Vagina (tissue), 2 donors: ENCODE measurements at regions not wholly inside any gene's neighbourhood (a gene's known extent, or its start where the extent isn't known, plus 50 kb on each side); places are given as distances from the start of the nearest gene placed in this dataset.

Experiments
- POLR2A ChIP-seq, 2 donors: fragments of 450-650 bp; IDR thresholded peaks; one replicate each; pipeline ENCODE4 v1.6.1; 2017; ENCODE audit warnings: antibody characterized with exemption in 2 of 2, mild to moderate bottlenecking in 2 of 2, moderate library complexity in 2 of 2
- TF ChIP-seq, protein P1 (sequence below), 3 experiments: fragments of 450-650 bp in 2 of 3; fragments of 200-600 bp in 1 of 3; sonication (generic) in 1 of 3; IDR thresholded peaks; one replicate each; pipeline ENCODE4 v1.5.1; 2017 to 2019; ENCODE audit warnings: antibody characterized with exemption in 3 of 3, mild to moderate bottlenecking in 2 of 3, moderate library complexity in 2 of 3

DNA sequence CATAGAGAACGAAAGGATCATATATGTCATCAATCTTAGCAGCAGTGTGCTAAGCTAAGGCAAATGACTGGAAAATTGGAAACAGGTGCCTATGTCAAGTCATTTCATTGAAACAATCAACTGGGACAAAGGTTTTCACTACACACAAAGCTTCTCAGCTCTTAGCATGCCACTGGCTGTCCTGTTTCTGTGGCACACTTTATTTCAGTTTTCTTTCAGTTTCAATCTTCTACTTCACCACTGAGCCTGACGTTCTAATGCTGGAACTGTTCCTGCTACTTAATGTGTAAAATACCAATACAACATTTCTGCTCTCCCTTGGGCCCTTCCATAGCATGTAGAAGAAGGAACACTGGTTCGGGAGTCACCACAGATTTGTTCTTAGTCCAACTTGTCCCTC lies 378.3 kb upstream of the FMR1 start:
- TF ChIP-seq, protein P1, sequence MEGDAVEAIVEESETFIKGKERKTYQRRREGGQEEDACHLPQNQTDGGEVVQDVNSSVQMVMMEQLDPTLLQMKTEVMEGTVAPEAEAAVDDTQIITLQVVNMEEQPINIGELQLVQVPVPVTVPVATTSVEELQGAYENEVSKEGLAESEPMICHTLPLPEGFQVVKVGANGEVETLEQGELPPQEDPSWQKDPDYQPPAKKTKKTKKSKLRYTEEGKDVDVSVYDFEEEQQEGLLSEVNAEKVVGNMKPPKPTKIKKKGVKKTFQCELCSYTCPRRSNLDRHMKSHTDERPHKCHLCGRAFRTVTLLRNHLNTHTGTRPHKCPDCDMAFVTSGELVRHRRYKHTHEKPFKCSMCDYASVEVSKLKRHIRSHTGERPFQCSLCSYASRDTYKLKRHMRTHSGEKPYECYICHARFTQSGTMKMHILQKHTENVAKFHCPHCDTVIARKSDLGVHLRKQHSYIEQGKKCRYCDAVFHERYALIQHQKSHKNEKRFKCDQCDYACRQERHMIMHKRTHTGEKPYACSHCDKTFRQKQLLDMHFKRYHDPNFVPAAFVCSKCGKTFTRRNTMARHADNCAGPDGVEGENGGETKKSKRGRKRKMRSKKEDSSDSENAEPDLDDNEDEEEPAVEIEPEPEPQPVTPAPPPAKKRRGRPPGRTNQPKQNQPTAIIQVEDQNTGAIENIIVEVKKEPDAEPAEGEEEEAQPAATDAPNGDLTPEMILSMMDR (IDR thresholded peaks at IDR 0.05), result no peak
- TF ChIP-seq POLR2A (IDR thresholded peaks at IDR 0.05), result no peak
